ENCODE measurements at regions not wholly inside any gene's neighbourhood (a gene's known extent, or its start where the extent isn't known, plus 50 kb on each side); places are given as distances from the start of the nearest gene placed in this dataset.

DNA sequence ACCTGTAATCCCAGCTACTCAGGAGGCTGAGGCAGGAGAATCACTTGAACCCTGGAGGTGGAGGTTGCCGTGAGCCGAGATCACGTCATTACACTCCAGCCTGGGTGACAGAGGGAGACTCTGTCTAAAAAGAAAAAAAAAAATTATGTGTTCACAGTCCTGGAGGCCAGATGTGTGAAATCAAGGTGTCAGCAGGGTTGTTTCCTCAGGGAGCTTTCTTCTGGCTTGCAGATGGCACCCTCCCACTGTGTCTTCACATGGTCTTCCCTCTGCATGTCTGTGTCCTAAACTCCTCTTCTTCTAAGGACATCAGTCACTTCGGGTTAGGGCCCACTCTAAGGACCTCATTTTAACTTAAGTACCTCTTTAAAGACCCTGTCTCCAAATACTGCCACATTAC, 56.1 kb upstream of the UBE2E1 start:
- Histone ChIP-seq H3K27me3 (ENCODE audit: control insufficient read depth, low read length) (no peaks in the 10 kb centered on the region), H3F3A (ENCODE audit: control insufficient read depth, insufficient read depth) (no peaks in the 10 kb centered on the region), H3K27ac (ENCODE audit: low read depth, low read length) (no peak overlapping the region), H3K4me2 (ENCODE audit: low read length) (no peak overlapping the region), H3K36me3 (ENCODE audit: control insufficient read depth, low read length) (no peaks in the 10 kb centered on the region), H3K4me3 (ENCODE audit: low read length) (no peak overlapping the region), H3K4me1 (ENCODE audit: control insufficient read depth, low read length) (peaks cover 5% of the 10 kb centered on the region), H3K9me3 (ENCODE audit: control insufficient read depth, insufficient read depth, low read length) (no peaks in the 10 kb centered on the region), H3K79me2 (ENCODE audit: control insufficient read depth, low read length) (no peaks in the 10 kb centered on the region), H4K20me1 (ENCODE audit: control insufficient read depth, insufficient read depth, low read depth, low read length) (no peaks in the 10 kb centered on the region), H3K9me2 (replicated peaks; ENCODE audit: control insufficient read depth, low read length) (no peaks in the 10 kb centered on the region)
- no peak for TF ChIP-seq EZH2phosphoT487 (IDR thresholded peaks at IDR 0.05; ENCODE audit: borderline replicate concordance, low read length)
- TF ChIP-seq, protein P1, sequence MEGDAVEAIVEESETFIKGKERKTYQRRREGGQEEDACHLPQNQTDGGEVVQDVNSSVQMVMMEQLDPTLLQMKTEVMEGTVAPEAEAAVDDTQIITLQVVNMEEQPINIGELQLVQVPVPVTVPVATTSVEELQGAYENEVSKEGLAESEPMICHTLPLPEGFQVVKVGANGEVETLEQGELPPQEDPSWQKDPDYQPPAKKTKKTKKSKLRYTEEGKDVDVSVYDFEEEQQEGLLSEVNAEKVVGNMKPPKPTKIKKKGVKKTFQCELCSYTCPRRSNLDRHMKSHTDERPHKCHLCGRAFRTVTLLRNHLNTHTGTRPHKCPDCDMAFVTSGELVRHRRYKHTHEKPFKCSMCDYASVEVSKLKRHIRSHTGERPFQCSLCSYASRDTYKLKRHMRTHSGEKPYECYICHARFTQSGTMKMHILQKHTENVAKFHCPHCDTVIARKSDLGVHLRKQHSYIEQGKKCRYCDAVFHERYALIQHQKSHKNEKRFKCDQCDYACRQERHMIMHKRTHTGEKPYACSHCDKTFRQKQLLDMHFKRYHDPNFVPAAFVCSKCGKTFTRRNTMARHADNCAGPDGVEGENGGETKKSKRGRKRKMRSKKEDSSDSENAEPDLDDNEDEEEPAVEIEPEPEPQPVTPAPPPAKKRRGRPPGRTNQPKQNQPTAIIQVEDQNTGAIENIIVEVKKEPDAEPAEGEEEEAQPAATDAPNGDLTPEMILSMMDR (IDR thresholded peaks at IDR 0.05; ENCODE audit: low read depth, low read length, poor library complexity, severe bottlenecking): no peak

DNA sequence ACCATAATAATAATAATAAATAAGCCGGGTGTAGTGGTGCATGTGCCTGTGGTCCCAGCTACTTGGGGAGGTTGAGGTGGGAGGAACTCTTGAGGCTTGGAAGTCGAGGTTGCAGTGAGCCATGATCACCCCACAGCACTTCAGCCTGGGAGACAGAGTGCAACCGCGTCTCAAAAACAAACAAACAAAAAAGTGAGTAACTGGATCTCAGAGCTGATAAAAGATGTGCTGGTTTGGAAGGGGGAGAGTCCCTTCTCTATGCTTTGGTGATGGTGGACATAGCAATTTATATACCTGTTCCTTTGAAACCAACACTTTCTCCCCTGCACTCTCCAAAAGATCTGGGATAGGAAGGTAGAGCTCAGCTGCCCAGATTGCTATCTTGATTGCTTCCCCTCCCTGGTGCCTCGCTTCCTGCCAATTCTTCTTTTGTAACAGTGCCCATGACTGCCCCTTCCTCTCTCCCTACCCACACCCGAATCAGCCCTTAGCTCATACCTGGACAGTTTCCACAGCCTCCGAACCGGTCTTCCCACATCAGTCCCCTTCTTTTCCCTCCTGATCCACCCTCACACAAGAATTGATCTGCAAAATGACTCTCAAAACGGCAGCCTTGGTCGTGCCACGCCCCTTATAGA, 55.1 kb upstream of the UBE2E1 start:
- Histone ChIP-seq H3K27me3 (ENCODE audit: control insufficient read depth, low read length) (no peaks in the 10 kb centered on the region), H3K4me2 (ENCODE audit: low read length) (no peak overlapping the region), H3K4me3 (ENCODE audit: low read length) (no peak overlapping the region), H3K27ac (ENCODE audit: low read depth, low read length) (no peak overlapping the region), H3F3A (ENCODE audit: control insufficient read depth, insufficient read depth) (no peaks in the 10 kb centered on the region), H4K20me1 (ENCODE audit: control insufficient read depth, insufficient read depth, low read depth, low read length) (no peaks in the 10 kb centered on the region), H3K9me3 (ENCODE audit: control insufficient read depth, insufficient read depth, low read length) (no peaks in the 10 kb centered on the region), H3K79me2 (ENCODE audit: control insufficient read depth, low read length) (no peaks in the 10 kb centered on the region), H3K4me1 (ENCODE audit: control insufficient read depth, low read length) (peaks cover 5% of the 10 kb centered on the region), H3K9me2 (replicated peaks; ENCODE audit: control insufficient read depth, low read length) (no peaks in the 10 kb centered on the region), H3K36me3 (ENCODE audit: control insufficient read depth, low read length) (no peaks in the 10 kb centered on the region)
- TF ChIP-seq EZH2phosphoT487 (IDR thresholded peaks at IDR 0.05; ENCODE audit: borderline replicate concordance, low read length): no peak
- TF ChIP-seq, protein P1 (IDR thresholded peaks at IDR 0.05; ENCODE audit: low read depth, low read length, poor library complexity, severe bottlenecking): no peak

DNA sequence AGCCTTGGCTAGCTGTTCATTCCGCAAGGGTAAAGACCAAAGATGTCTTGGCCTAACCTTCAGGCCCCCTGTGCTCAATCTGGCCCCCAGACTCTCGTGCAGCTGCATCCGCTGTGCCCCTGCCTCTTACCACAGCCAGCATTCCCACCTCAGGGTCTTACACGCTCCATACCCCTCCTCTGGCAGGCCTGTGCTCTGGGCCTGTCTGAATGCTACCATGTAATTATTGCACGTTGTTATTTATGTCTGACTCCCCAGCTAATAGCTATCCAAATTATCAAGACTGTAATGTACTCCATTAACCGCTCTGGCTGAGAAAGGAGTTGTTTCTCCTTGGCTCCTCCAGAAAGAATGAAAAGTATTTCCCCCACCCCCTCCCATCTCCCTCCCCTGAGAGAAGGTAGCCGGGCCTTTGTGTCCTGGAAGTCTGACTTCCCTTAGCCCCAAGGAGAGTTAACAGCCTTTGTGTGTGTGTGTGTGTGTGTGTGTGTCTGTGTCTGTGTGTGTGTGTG, 54.5 kb upstream of the UBE2E1 start:
- Histone ChIP-seq H3K9me3 (ENCODE audit: control insufficient read depth, insufficient read depth, low read length) (no peaks in the 10 kb centered on the region), H4K20me1 (ENCODE audit: control insufficient read depth, insufficient read depth, low read depth, low read length) (no peaks in the 10 kb centered on the region), H3K4me3 (ENCODE audit: low read length) (no peak overlapping the region), H3K4me1 (ENCODE audit: control insufficient read depth, low read length) (peaks cover 5% of the 10 kb centered on the region), H3K4me2 (ENCODE audit: low read length) (no peak overlapping the region), H3K36me3 (ENCODE audit: control insufficient read depth, low read length) (no peaks in the 10 kb centered on the region), H3F3A (ENCODE audit: control insufficient read depth, insufficient read depth) (no peaks in the 10 kb centered on the region), H3K27me3 (ENCODE audit: control insufficient read depth, low read length) (no peaks in the 10 kb centered on the region), H3K79me2 (ENCODE audit: control insufficient read depth, low read length) (no peaks in the 10 kb centered on the region), H3K27ac (ENCODE audit: low read depth, low read length) (no peak overlapping the region), H3K9me2 (replicated peaks; ENCODE audit: control insufficient read depth, low read length) (no peaks in the 10 kb centered on the region)
- TF ChIP-seq EZH2phosphoT487 (IDR thresholded peaks at IDR 0.05; ENCODE audit: borderline replicate concordance, low read length): no peak
- TF ChIP-seq, protein P1 (IDR thresholded peaks at IDR 0.05; ENCODE audit: low read depth, low read length, poor library complexity, severe bottlenecking): no peak
